ENCODE measurements at regions not wholly inside any gene's neighbourhood (a gene's known extent, or its start where the extent isn't known, plus 50 kb on each side); places are given as distances from the start of the nearest gene placed in this dataset.

DNA sequence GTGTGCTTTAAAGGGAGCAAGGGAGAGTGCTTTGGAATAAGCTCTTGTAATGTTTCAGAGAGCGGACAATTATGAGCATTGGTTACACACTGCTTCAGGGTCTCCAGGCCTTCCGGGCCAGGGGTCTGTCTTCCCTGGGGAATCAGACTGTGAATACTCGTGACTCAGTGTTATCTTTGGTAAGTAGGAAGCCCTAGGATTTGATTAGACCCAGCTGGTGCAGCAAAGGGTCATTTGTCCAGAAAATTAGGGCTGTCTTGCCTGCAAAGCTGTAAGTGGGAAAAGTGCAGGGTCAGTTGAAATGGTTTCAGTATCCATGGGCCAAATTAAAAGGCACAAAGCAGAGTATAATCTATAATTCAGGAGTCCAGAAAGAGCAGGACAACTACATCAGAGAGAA lies 475.6 kb downstream of the MED13L start:
- TF ChIP-seq POLR2AphosphoS5 (IDR thresholded peaks at IDR 0.05; ENCODE audit: insufficient read depth, low read depth, low read length) (no peak), CTCF (IDR thresholded peaks at IDR 0.05; ENCODE audit: extremely low read depth in 1 of 2, insufficient read depth in 1 of 2, low read depth in 1 of 2, low read length in 2 of 2) (no peak), GATA2 (IDR thresholded peaks at IDR 0.05; ENCODE audit: insufficient read depth, insufficient read length, low read depth, low read length) (no peak), POLR2A (IDR thresholded peaks at IDR 0.05; ENCODE audit: low read depth, low read length) (no peak), EZH2 (IDR thresholded peaks at IDR 0.05; ENCODE audit: borderline replicate concordance, low read depth, low read length, severe bottlenecking) (no peak)

All from endothelial cell of umbilical vein (primary cell).